Hepatocyte (in vitro differentiated cells): ENCODE measurements at regions not wholly inside any gene's neighbourhood (a gene's known extent, or its start where the extent isn't known, plus 50 kb on each side); places are given as distances from the start of the nearest gene placed in this dataset.

ENCODE experiments used
- DNase-seq: peaks from one replicate; pipeline ENCODE4 v3.0.0-alpha.2; 2016; ENCODE audit warnings: low spot score
- H2AFZ ChIP-seq: fragments of 200-600 bp; sonication (generic); 2 replicates; pipeline ENCODE4 v1.6.0; 2016; ENCODE audit warnings: antibody characterized with exemption, mild to moderate bottlenecking
- H3K27ac ChIP-seq: fragments of 200-600 bp; sonication (generic); 2 replicates; pipeline ENCODE4 v1.5.1; 2016; ENCODE audit warnings: mild to moderate bottlenecking
- H3K27me3 ChIP-seq: fragments of 200-600 bp; sonication (generic); 2 replicates; pipeline ENCODE4 v1.6.1; 2016
- H3K36me3 ChIP-seq: fragments of 200-600 bp; sonication (generic); replicated peaks from 2 replicates; pipeline ENCODE4 v1.5.1; 2016; ENCODE audit warnings: low read depth; ENCODE audit not compliant: insufficient read depth
- H3K4me1 ChIP-seq: fragments of 200-600 bp; sonication (generic); 2 replicates; pipeline ENCODE4 v1.5.1; 2016; ENCODE audit warnings: mild to moderate bottlenecking, moderate library complexity; ENCODE audit not compliant: insufficient read depth
- H3K4me2 ChIP-seq: fragments of 200-600 bp; sonication (generic); 2 replicates; pipeline ENCODE4 v1.6.0; 2016
- H3K4me3 ChIP-seq: fragments of 200-600 bp; sonication (generic); 2 replicates; pipeline ENCODE4 v1.5.1; 2016; ENCODE audit warnings: mild to moderate bottlenecking
- H3K79me2 ChIP-seq: fragments of 200-600 bp; sonication (generic); 2 replicates; pipeline ENCODE4 v1.6.0; 2017; ENCODE audit warnings: mild to moderate bottlenecking
- H3K9me2 ChIP-seq: fragments of 200-600 bp; sonication (generic); replicated peaks from 2 replicates; pipeline ENCODE4 v1.6.0; 2017; ENCODE audit warnings: mild to moderate bottlenecking; ENCODE audit not compliant: insufficient read depth
- H3K9me3 ChIP-seq: fragments of 200-600 bp; sonication (generic); 2 replicates; pipeline ENCODE4 v1.5.1; 2016; ENCODE audit warnings: low read depth, mild to moderate bottlenecking
- H4K20me1 ChIP-seq: fragments of 200-600 bp; sonication (generic); 2 replicates; pipeline ENCODE4 v1.6.0; 2016; ENCODE audit warnings: mild to moderate bottlenecking; ENCODE audit not compliant: insufficient read depth, poor library complexity, severe bottlenecking
- CTCF ChIP-seq: fragments of 200-600 bp; sonication (generic); IDR thresholded peaks from 2 replicates; pipeline ENCODE4 v1.5.1; 2016; ENCODE audit warnings: antibody characterized with exemption, mild to moderate bottlenecking; ENCODE audit not compliant: poor library complexity
- EZH2 ChIP-seq: fragments of 200-600 bp; sonication (generic); IDR thresholded peaks from 2 replicates; pipeline ENCODE4 v1.6.1; 2016; ENCODE audit warnings: antibody characterized with exemption, mild to moderate bottlenecking, borderline replicate concordance
- EZH2phosphoT487 ChIP-seq: fragments of 200-600 bp; sonication (generic); IDR thresholded peaks from one replicate; pipeline ENCODE4 v1.6.1; 2018; ENCODE audit warnings: antibody characterized with exemption, mild to moderate bottlenecking, low read depth, moderate library complexity; ENCODE audit not compliant: unreplicated experiment, severe bottlenecking
- WGBS: methylation state at CpG from one replicate; pipeline ENCODE4 v1.1.6; 2016; ENCODE audit warnings: low lambda C conversion rate; ENCODE audit errors: missing lambda C conversion rate; 5-methylcytosine and 5-hydroxymethylcytosine counted together

GRCh38 chrX:46308110-46308509 lies 237.1 kb downstream of the ZNF674 start:
- TF ChIP-seq EZH2phosphoT487 (no peak), CTCF (no peak), EZH2 (no peak)
- 57% methylated on average over 3 of the region's 3 CpGs for whole genome bisulfite sequencing

GRCh38 chrX:46306103-46306502 lies 239.1 kb downstream of the ZNF674 start:
- TF ChIP-seq EZH2 (no peak), CTCF (no peak), EZH2phosphoT487 (no peak)
- no peak overlapping the region for H2AFZ ChIP-seq
- no peaks in the 10 kb centered on the region for H3K27me3 ChIP-seq
- WGBS, result 56% methylated on average over 3 of the region's 3 CpGs
- no peaks in the 10 kb centered on the region for H3K4me1 ChIP-seq
- H3K27ac ChIP-seq, result no peak overlapping the region
- H3K9me3 ChIP-seq, result no peaks in the 10 kb centered on the region
- no peaks in the 10 kb centered on the region for H3K79me2 ChIP-seq
- no peak overlapping the region for H3K4me2 ChIP-seq
- no peak for DNase-seq
- no peaks in the 10 kb centered on the region for H3K36me3 ChIP-seq
- H4K20me1 ChIP-seq, result no peaks in the 10 kb centered on the region
- H3K9me2 ChIP-seq, result no peaks in the 10 kb centered on the region
- no peak overlapping the region for H3K4me3 ChIP-seq

More at GRCh38 chrX:46308110-46308509, 237.1 kb downstream of the ZNF674 start:
- H2AFZ ChIP-seq, result no peak overlapping the region
- H3K27me3 ChIP-seq, result no peaks in the 10 kb centered on the region
- no peak overlapping the region for H3K27ac ChIP-seq
- no peak overlapping the region for H3K4me2 ChIP-seq
- no peaks in the 10 kb centered on the region for H3K9me2 ChIP-seq
- DNase-seq, result no peak
- H3K36me3 ChIP-seq, result no peaks in the 10 kb centered on the region
- no peak overlapping the region for H3K4me3 ChIP-seq
- no peaks in the 10 kb centered on the region for H3K9me3 ChIP-seq
- no peaks in the 10 kb centered on the region for H3K4me1 ChIP-seq
- H4K20me1 ChIP-seq, result no peaks in the 10 kb centered on the region
- no peaks in the 10 kb centered on the region for H3K79me2 ChIP-seq

GRCh38 chrX:46305431-46305830 lies 239.8 kb downstream of the ZNF674 start:
- H3K4me3 ChIP-seq, result no peak overlapping the region
- no peaks in the 10 kb centered on the region for H3K9me2 ChIP-seq
- H3K4me2 ChIP-seq, result no peak overlapping the region
- WGBS, result 84% methylated on average over 2 of the region's 2 CpGs
- H3K79me2 ChIP-seq, result no peaks in the 10 kb centered on the region
- H3K9me3 ChIP-seq, result no peaks in the 10 kb centered on the region
- no peaks in the 10 kb centered on the region for H3K4me1 ChIP-seq
- H3K27ac ChIP-seq, result no peak overlapping the region
- H4K20me1 ChIP-seq, result no peaks in the 10 kb centered on the region
- no peak overlapping the region for H2AFZ ChIP-seq
- no peak for DNase-seq
- no peaks in the 10 kb centered on the region for H3K27me3 ChIP-seq
- no peaks in the 10 kb centered on the region for H3K36me3 ChIP-seq
- TF ChIP-seq EZH2phosphoT487 (no peak), EZH2 (no peak), CTCF (no peak)

GRCh38 chrX:46301903-46302302 lies 243.3 kb downstream of the ZNF674 start:
- Histone ChIP-seq H3K27me3 (no peaks in the 10 kb centered on the region), H3K36me3 (no peaks in the 10 kb centered on the region), H3K79me2 (no peaks in the 10 kb centered on the region), H3K4me1 (no peaks in the 10 kb centered on the region), H3K9me2 (no peaks in the 10 kb centered on the region), H3K9me3 (no peaks in the 10 kb centered on the region), H4K20me1 (no peaks in the 10 kb centered on the region), H3K27ac (no peak overlapping the region), H3K4me3 (no peak overlapping the region), H3K4me2 (no peak overlapping the region), H2AFZ (no peak overlapping the region)
- no peak for DNase-seq
- TF ChIP-seq CTCF (no peak), EZH2 (no peak), EZH2phosphoT487 (no peak)
- WGBS, result 67% methylated on average over 2 of the region's 2 CpGs
